Kidney glomerular epithelial cell (primary cell): ENCODE measurements at regions not wholly inside any gene's neighbourhood (a gene's known extent, or its start where the extent isn't known, plus 50 kb on each side); places are given as distances from the start of the nearest gene placed in this dataset.
"Not testable (repeated sequence)": the region's sequence is repeated elsewhere in the genome, so short reads cannot be mapped to it uniquely, and the experiment has no call there.

ENCODE experiments used
- DNase-seq: peaks from one replicate; lab custom pipeline; 2025; lab: John Stamatoyannopoulos, UW

- DNase-seq: no peak
Observed at GRCh38 chr1:215402147-215402546, 165.0 kb upstream of the KCTD3 start.

- peak; percentile 18 for DNase-seq
Observed at GRCh38 chr1:215405211-215405610, 161.9 kb upstream of the KCTD3 start.

- DNase-seq: no peak
Observed at GRCh38 chr1:215406927-215407326, 160.2 kb upstream of the KCTD3 start.

GRCh38 chr1:215407575-215407974, 159.5 kb upstream of the KCTD3 start:
- no peak for DNase-seq

GRCh38 chr1:215409546-215409945, 157.6 kb upstream of the KCTD3 start:
- not testable (repeated sequence) for DNase-seq

GRCh38 chr1:215415521-215415920, 151.6 kb upstream of the KCTD3 start:
- DNase-seq: not testable (repeated sequence)

- DNase-seq: no peak
Observed at GRCh38 chr1:215416497-215416896, 150.6 kb upstream of the KCTD3 start.

GRCh38 chr1:215417122-215417521, 150.0 kb upstream of the KCTD3 start:
- no peak for DNase-seq

GRCh38 chr1:215418876-215419447, 148.1 kb upstream of the KCTD3 start:
- no peak for DNase-seq

- no peak for DNase-seq
Observed at GRCh38 chr1:215421744-215422143, 145.4 kb upstream of the KCTD3 start.

GRCh38 chr1:215423288-215423687, 143.8 kb upstream of the KCTD3 start:
- DNase-seq: no peak

GRCh38 chr1:215425138-215425537, 142.0 kb upstream of the KCTD3 start:
- no peak for DNase-seq

GRCh38 chr1:215426101-215426500, 141.0 kb upstream of the KCTD3 start:
- no peak for DNase-seq

GRCh38 chr1:215432483-215433227, 134.4 kb upstream of the KCTD3 start:
- not testable (repeated sequence) for DNase-seq

- no peak for DNase-seq
Observed at GRCh38 chr1:215433237-215433636, 133.9 kb upstream of the KCTD3 start.

GRCh38 chr1:215439549-215439948, 127.6 kb upstream of the KCTD3 start:
- no peak for DNase-seq

- DNase-seq: no peak
Observed at GRCh38 chr1:215444715-215445414, 122.2 kb upstream of the KCTD3 start.

GRCh38 chr1:215448014-215448413, 119.1 kb upstream of the KCTD3 start:
- DNase-seq: not testable (repeated sequence)

GRCh38 chr1:215449147-215449546, 118.0 kb upstream of the KCTD3 start:
- not testable (repeated sequence) for DNase-seq

GRCh38 chr1:215453440-215453839, 113.7 kb upstream of the KCTD3 start:
- DNase-seq: no peak

- no peak for DNase-seq
Observed at GRCh38 chr1:215457213-215457612, 109.9 kb upstream of the KCTD3 start.

- DNase-seq: no peak
Observed at GRCh38 chr1:215458104-215458503, 109.0 kb upstream of the KCTD3 start.

GRCh38 chr1:215458562-215458961, 108.5 kb upstream of the KCTD3 start:
- no peak for DNase-seq
